DND-41 (cell line): ENCODE measurements at regions not wholly inside any gene's neighbourhood (a gene's known extent, or its start where the extent isn't known, plus 50 kb on each side); places are given as distances from the start of the nearest gene placed in this dataset.

Experiments
- ATAC-seq: fragments of 200-7000 bp; cut with Tn5 transposase; 3 replicates; pipeline ENCODE4 v1.9.1; 2021; ENCODE audit warnings: low read depth; ENCODE audit not compliant: insufficient read depth
- DNase-seq: peaks from one replicate; pipeline ENCODE4 v3.0.0-alpha.2; 2020
- H2AFZ ChIP-seq: 2 replicates; pipeline ENCODE4 v1.6.0; 2012; ENCODE audit warnings: low read depth, low read length
- H3K27ac ChIP-seq: 2 replicates; pipeline ENCODE4 v1.5.1; 2012; ENCODE audit warnings: low read length, inconsistent platforms
- H3K27me3 ChIP-seq: fragments of 200-600 bp; sonication (generic); 2 replicates; pipeline ENCODE4 v1.6.0; 2012; ENCODE audit warnings: low read length, mild to moderate bottlenecking, inconsistent platforms; ENCODE audit not compliant: insufficient read depth, poor library complexity
- H3K36me3 ChIP-seq: 2 replicates; pipeline ENCODE4 v1.5.1; 2012; ENCODE audit warnings: low read length, inconsistent platforms; ENCODE audit not compliant: insufficient read depth
- H3K4me1 ChIP-seq: 2 replicates; pipeline ENCODE4 v1.5.1; 2012; ENCODE audit warnings: mild to moderate bottlenecking, low read length; ENCODE audit not compliant: insufficient read depth
- H3K4me2 ChIP-seq: 2 replicates; pipeline ENCODE4 v1.6.0; 2012; ENCODE audit warnings: mild to moderate bottlenecking, moderate library complexity, low read length, inconsistent platforms; ENCODE audit not compliant: insufficient read depth
- H3K4me3 ChIP-seq, 2 experiments: fragments of 200-600 bp in 1 of 2; shearing (Covaris generic) in 1 of 2; 2 replicates each; pipeline ENCODE4 v1.5.1; 2012 to 2016; ENCODE audit warnings: inconsistent platforms in 2 of 2, low read length in 2 of 2, mild to moderate bottlenecking in 2 of 2, low read depth in 1 of 2, moderate library complexity in 1 of 2
- H3K79me2 ChIP-seq: 2 replicates; pipeline ENCODE4 v1.6.0; 2012; ENCODE audit warnings: low read length, inconsistent platforms; ENCODE audit not compliant: insufficient read depth
- H3K9ac ChIP-seq: 2 replicates; pipeline ENCODE4 v1.6.0; 2012; ENCODE audit warnings: low read depth, mild to moderate bottlenecking, inconsistent platforms, low read length, moderate library complexity
- H3K9me3 ChIP-seq: 2 replicates; pipeline ENCODE4 v1.5.1; 2012; ENCODE audit warnings: low read length, moderate library complexity, mild to moderate bottlenecking, inconsistent platforms; ENCODE audit not compliant: insufficient read depth, severe bottlenecking
- H4K20me1 ChIP-seq: 2 replicates; pipeline ENCODE4 v1.6.0; 2012; ENCODE audit warnings: low read length; ENCODE audit not compliant: insufficient read depth
- CTCF ChIP-seq: IDR thresholded peaks from 2 replicates; pipeline ENCODE4 v1.5.1; 2012; ENCODE audit warnings: borderline replicate concordance, low read length, moderate library complexity, mild to moderate bottlenecking; ENCODE audit not compliant: poor library complexity, severe bottlenecking; ENCODE audit errors: extremely low read depth
- EZH2 ChIP-seq: IDR thresholded peaks from 3 replicates; pipeline ENCODE4 v1.6.1; 2012; ENCODE audit warnings: borderline replicate concordance, low read depth, mild to moderate bottlenecking, moderate library complexity, low read length, inconsistent platforms; ENCODE audit not compliant: severe bottlenecking

- Histone ChIP-seq H3K4me2 (no peak overlapping the region), H3K79me2 (no peaks in the 10 kb centered on the region), H2AFZ (no peak overlapping the region), H3K4me3 (no peak overlapping the region), H3K4me1 (peaks cover 8% of the 10 kb centered on the region; the same call in 1 of the 2 replicates), H3K27me3 (no peaks in the 10 kb centered on the region), H4K20me1 (no peaks in the 10 kb centered on the region), H3K9me3 (no peaks in the 10 kb centered on the region), H3K36me3 (no peaks in the 10 kb centered on the region), H3K27ac (no peak overlapping the region), H3K9ac (no peak overlapping the region)
- no peak for TF ChIP-seq EZH2
- no peak for TF ChIP-seq CTCF
- ATAC-seq (no peak), DNase-seq (no peak)
These were observed 89.5 kb upstream of the SNRPN start for GRCh38 chr15:24865303-24865702.

- no peak for DNase-seq
- Histone ChIP-seq H3K4me2 (no peak overlapping the region), H3K27me3 (no peaks in the 10 kb centered on the region), H2AFZ (no peak overlapping the region), H3K4me3 (no peak overlapping the region), H3K36me3 (no peaks in the 10 kb centered on the region), H3K9me3 (no peaks in the 10 kb centered on the region), H3K27ac (no peak overlapping the region), H3K79me2 (no peaks in the 10 kb centered on the region), H3K9ac (no peak overlapping the region), H4K20me1 (no peaks in the 10 kb centered on the region), H3K4me1 (no peaks in the 10 kb centered on the region)
- TF ChIP-seq CTCF (no peak), EZH2 (no peak)
- ATAC-seq = no peak
These were observed 77.6 kb upstream of the SNRPN start for GRCh38 chr15:24877174-24877573.

- Histone ChIP-seq H3K9me3 (no peaks in the 10 kb centered on the region), H3K9ac (no peak overlapping the region), H4K20me1 (no peaks in the 10 kb centered on the region), H3K4me2 (no peak overlapping the region), H3K27me3 (no peaks in the 10 kb centered on the region), H3K36me3 (no peaks in the 10 kb centered on the region), H3K4me3 (no peak overlapping the region), H3K27ac (no peak overlapping the region), H2AFZ (no peak overlapping the region), H3K79me2 (no peaks in the 10 kb centered on the region), H3K4me1 (no peaks in the 10 kb centered on the region)
- DNase-seq (no peak), ATAC-seq (no peak)
- no peak for TF ChIP-seq CTCF
- TF ChIP-seq EZH2 = no peak
These were observed 76.6 kb upstream of the SNRPN start for GRCh38 chr15:24878153-24878552.

GRCh38 chr15:24879492-24879891 is 75.3 kb upstream of the SNRPN start:
- Histone ChIP-seq H4K20me1 (no peaks in the 10 kb centered on the region), H3K36me3 (no peaks in the 10 kb centered on the region), H2AFZ (no peak overlapping the region), H3K4me2 (no peak overlapping the region), H3K9me3 (no peaks in the 10 kb centered on the region), H3K4me1 (no peaks in the 10 kb centered on the region), H3K27me3 (no peaks in the 10 kb centered on the region), H3K4me3 (no peak overlapping the region), H3K9ac (no peak overlapping the region), H3K27ac (no peak overlapping the region), H3K79me2 (no peaks in the 10 kb centered on the region)
- DNase-seq (no peak), ATAC-seq (no peak)
- no peak for TF ChIP-seq CTCF
- no peak for TF ChIP-seq EZH2
